ENCODE measurements at regions not wholly inside any gene's neighbourhood (a gene's known extent, or its start where the extent isn't known, plus 50 kb on each side); places are given as distances from the start of the nearest gene placed in this dataset.
A peak's percentile ranks its signal among the peaks of the same experiment; 100 is the strongest.

DNA sequence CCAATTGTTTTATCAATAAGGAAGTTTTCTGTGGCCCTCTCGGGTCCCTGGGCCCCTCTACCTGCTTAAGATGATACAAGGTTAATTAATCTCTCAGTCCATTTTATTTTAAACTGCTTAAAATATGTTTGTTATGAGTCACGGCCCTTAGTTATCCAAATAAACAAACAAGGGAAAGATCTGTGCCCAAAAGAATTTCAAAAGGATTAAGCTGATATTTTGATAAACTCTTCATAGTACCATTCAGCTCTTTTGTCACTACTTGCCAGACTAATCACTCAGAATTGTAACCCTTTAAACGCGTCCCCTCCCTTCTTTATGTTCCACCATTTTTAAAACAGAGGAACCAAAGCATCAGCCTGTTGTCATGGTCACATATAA lies 144.7 kb upstream of the STK17B start:
- Histone ChIP-seq H3K4me1 (ENCODE audit: control insufficient read depth, insufficient read depth, low read length, unreplicated experiment) (peaks cover 21% of the 10 kb centered on the region), H3K4me3 (ENCODE audit: low read depth, low read length) (no peak overlapping the region), H2AFZ (ENCODE audit: low read length, unreplicated experiment) (no peak overlapping the region), H3K79me2 (ENCODE audit: control insufficient read depth, insufficient read depth, low read length, unreplicated experiment) (no peaks in the 10 kb centered on the region), H3K36me3 (ENCODE audit: insufficient read depth, low read length) (no peaks in the 10 kb centered on the region), H3K27ac (ENCODE audit: low read depth, low read length) (peak overlapping the region; percentile 28), H3K27me3 (ENCODE audit: insufficient read depth, low read length) (no peaks in the 10 kb centered on the region)

- H3K36me3 ChIP-seq (ENCODE audit: insufficient read depth, low read length), result no peaks in the 10 kb centered on the region
- no peak overlapping the region for H2AFZ ChIP-seq (ENCODE audit: low read length, unreplicated experiment)
- H3K79me2 ChIP-seq (ENCODE audit: control insufficient read depth, insufficient read depth, low read length, unreplicated experiment), result no peaks in the 10 kb centered on the region
- H3K4me3 ChIP-seq (ENCODE audit: low read depth, low read length), result no peak overlapping the region
- no peaks in the 10 kb centered on the region for H3K27me3 ChIP-seq (ENCODE audit: insufficient read depth, low read length)
- no peak overlapping the region for H3K27ac ChIP-seq (ENCODE audit: low read depth, low read length)
- H3K4me1 ChIP-seq (ENCODE audit: control insufficient read depth, insufficient read depth, low read length, unreplicated experiment), result peaks cover 33% of the 10 kb centered on the region
These were observed 147.4 kb upstream of the STK17B start for GRCh38 chr2:196318517-196319377.

DNA sequence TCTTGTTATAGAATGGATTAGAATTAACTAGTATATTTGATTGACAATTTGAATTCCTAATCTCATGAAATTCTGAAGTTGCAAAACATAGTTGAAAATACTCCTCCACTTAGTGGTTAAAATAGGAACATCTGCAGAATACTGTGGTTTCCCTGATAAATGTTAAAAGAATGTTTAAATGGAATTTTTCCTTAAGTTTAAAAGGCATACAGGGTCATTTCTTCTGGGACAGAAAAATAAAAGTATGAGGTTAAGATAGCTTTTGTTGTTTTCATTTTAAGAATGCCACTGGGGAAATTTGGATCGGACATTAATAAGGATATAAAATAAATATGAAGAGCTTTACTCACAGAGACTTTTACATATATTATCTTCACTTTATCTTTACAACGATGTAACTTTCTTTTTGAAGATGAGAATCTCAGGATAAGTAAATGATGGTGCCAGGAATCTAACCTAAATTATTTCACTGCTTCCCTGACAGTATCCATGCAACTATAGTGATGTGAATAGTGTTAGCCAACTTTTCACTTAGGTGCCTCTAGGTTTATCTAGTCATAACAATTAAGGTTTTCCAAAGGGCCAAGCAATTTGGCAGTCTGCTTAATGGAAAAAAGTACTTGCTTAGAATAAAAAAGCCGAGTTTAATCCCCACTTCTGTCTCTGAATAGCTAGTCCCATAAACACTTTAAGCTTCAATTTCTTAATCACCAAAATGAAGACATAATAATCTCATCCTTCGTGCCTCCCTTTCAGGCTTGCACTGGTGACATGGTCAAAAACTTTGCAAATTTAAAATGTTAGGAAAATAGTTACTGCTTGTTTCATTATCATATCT lies 151.8 kb upstream of the STK17B start:
- no peaks in the 10 kb centered on the region for H3K27me3 ChIP-seq (ENCODE audit: insufficient read depth, low read length)
- no peaks in the 10 kb centered on the region for H3K36me3 ChIP-seq (ENCODE audit: insufficient read depth, low read length)
- peaks cover 12% of the 10 kb centered on the region for H3K4me1 ChIP-seq (ENCODE audit: control insufficient read depth, insufficient read depth, low read length, unreplicated experiment)
- H3K27ac ChIP-seq (ENCODE audit: low read depth, low read length), result peak overlapping the region; percentile 41
- H3K79me2 ChIP-seq (ENCODE audit: control insufficient read depth, insufficient read depth, low read length, unreplicated experiment), result no peaks in the 10 kb centered on the region
- peak overlapping the region; percentile 6 for H2AFZ ChIP-seq (ENCODE audit: low read length, unreplicated experiment)
- H3K4me3 ChIP-seq (ENCODE audit: low read depth, low read length), result peak overlapping the region; percentile 38

DNA sequence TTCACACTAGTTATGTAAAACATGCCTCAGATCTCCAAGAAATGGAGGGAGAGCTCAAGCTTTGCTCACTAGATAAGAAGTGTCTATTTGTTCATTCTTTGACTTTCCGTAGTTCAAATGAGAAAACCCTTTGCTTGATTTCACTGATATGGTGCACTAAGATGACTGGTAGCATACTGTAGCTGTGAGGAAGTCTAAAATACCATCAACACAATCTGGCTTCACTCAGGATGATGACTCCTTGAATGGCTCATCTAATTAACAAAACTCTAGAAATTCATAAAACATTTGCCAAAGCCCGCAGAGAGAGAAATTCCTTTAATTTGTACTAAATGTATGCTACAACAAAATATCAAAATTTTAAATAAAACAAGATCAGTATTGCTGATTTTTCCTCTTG lies 152.8 kb upstream of the STK17B start:
- Histone ChIP-seq H2AFZ (ENCODE audit: low read length, unreplicated experiment) (no peak overlapping the region), H3K4me3 (ENCODE audit: low read depth, low read length) (no peak overlapping the region), H3K4me1 (ENCODE audit: control insufficient read depth, insufficient read depth, low read length, unreplicated experiment) (peaks cover 12% of the 10 kb centered on the region), H3K79me2 (ENCODE audit: control insufficient read depth, insufficient read depth, low read length, unreplicated experiment) (no peaks in the 10 kb centered on the region), H3K36me3 (ENCODE audit: insufficient read depth, low read length) (no peaks in the 10 kb centered on the region), H3K27ac (ENCODE audit: low read depth, low read length) (no peak overlapping the region), H3K27me3 (ENCODE audit: insufficient read depth, low read length) (no peaks in the 10 kb centered on the region)

- H2AFZ ChIP-seq (ENCODE audit: low read length, unreplicated experiment), result no peak overlapping the region
- no peaks in the 10 kb centered on the region for H3K36me3 ChIP-seq (ENCODE audit: insufficient read depth, low read length)
- no peak overlapping the region for H3K27ac ChIP-seq (ENCODE audit: low read depth, low read length)
- no peaks in the 10 kb centered on the region for H3K27me3 ChIP-seq (ENCODE audit: insufficient read depth, low read length)
- H3K4me1 ChIP-seq (ENCODE audit: control insufficient read depth, insufficient read depth, low read length, unreplicated experiment), result peaks cover 23% of the 10 kb centered on the region
- H3K4me3 ChIP-seq (ENCODE audit: low read depth, low read length), result no peak overlapping the region
- no peaks in the 10 kb centered on the region for H3K79me2 ChIP-seq (ENCODE audit: control insufficient read depth, insufficient read depth, low read length, unreplicated experiment)
These were observed 156.8 kb upstream of the STK17B start for GRCh38 chr2:196328088-196328680.

- H3K79me2 ChIP-seq (ENCODE audit: control insufficient read depth, insufficient read depth, low read length, unreplicated experiment), result no peaks in the 10 kb centered on the region
- no peak overlapping the region for H3K27ac ChIP-seq (ENCODE audit: low read depth, low read length)
- H3K36me3 ChIP-seq (ENCODE audit: insufficient read depth, low read length), result no peaks in the 10 kb centered on the region
- no peaks in the 10 kb centered on the region for H3K27me3 ChIP-seq (ENCODE audit: insufficient read depth, low read length)
- H2AFZ ChIP-seq (ENCODE audit: low read length, unreplicated experiment), result no peak overlapping the region
- peaks cover 24% of the 10 kb centered on the region for H3K4me1 ChIP-seq (ENCODE audit: control insufficient read depth, insufficient read depth, low read length, unreplicated experiment)
- no peak overlapping the region for H3K4me3 ChIP-seq (ENCODE audit: low read depth, low read length)
These were observed 158.6 kb upstream of the STK17B start for GRCh38 chr2:196329959-196330358.

GRCh38 chr2:196330645-196331044 lies 159.3 kb upstream of the STK17B start:
- H3K27me3 ChIP-seq (ENCODE audit: insufficient read depth, low read length), result no peaks in the 10 kb centered on the region
- H3K36me3 ChIP-seq (ENCODE audit: insufficient read depth, low read length), result no peaks in the 10 kb centered on the region
- H3K27ac ChIP-seq (ENCODE audit: low read depth, low read length), result peak overlapping the region; percentile 0; the same call in 1 of the 2 replicates
- no peak overlapping the region for H3K4me3 ChIP-seq (ENCODE audit: low read depth, low read length)
- no peaks in the 10 kb centered on the region for H3K79me2 ChIP-seq (ENCODE audit: control insufficient read depth, insufficient read depth, low read length, unreplicated experiment)
- H3K4me1 ChIP-seq (ENCODE audit: control insufficient read depth, insufficient read depth, low read length, unreplicated experiment), result peaks cover 31% of the 10 kb centered on the region
- H2AFZ ChIP-seq (ENCODE audit: low read length, unreplicated experiment), result no peak overlapping the region

GRCh38 chr2:196331143-196331542 lies 159.8 kb upstream of the STK17B start:
- no peak overlapping the region for H3K4me3 ChIP-seq (ENCODE audit: low read depth, low read length)
- peak overlapping the region; percentile 65; the same call in 1 of the 2 replicates for H3K27ac ChIP-seq (ENCODE audit: low read depth, low read length)
- H3K36me3 ChIP-seq (ENCODE audit: insufficient read depth, low read length), result no peaks in the 10 kb centered on the region
- H3K4me1 ChIP-seq (ENCODE audit: control insufficient read depth, insufficient read depth, low read length, unreplicated experiment), result peaks cover 36% of the 10 kb centered on the region
- no peaks in the 10 kb centered on the region for H3K79me2 ChIP-seq (ENCODE audit: control insufficient read depth, insufficient read depth, low read length, unreplicated experiment)
- H3K27me3 ChIP-seq (ENCODE audit: insufficient read depth, low read length), result no peaks in the 10 kb centered on the region
- H2AFZ ChIP-seq (ENCODE audit: low read length, unreplicated experiment), result peak overlapping the region; percentile 33

GRCh38 chr2:196331851-196332250 lies 160.5 kb upstream of the STK17B start:
- Histone ChIP-seq H3K79me2 (ENCODE audit: control insufficient read depth, insufficient read depth, low read length, unreplicated experiment) (no peaks in the 10 kb centered on the region), H3K4me1 (ENCODE audit: control insufficient read depth, insufficient read depth, low read length, unreplicated experiment) (peaks cover 39% of the 10 kb centered on the region), H3K36me3 (ENCODE audit: insufficient read depth, low read length) (no peaks in the 10 kb centered on the region), H2AFZ (ENCODE audit: low read length, unreplicated experiment) (peak overlapping the region; percentile 33), H3K27ac (ENCODE audit: low read depth, low read length) (peak overlapping the region; percentile 65; the same call in 1 of the 2 replicates), H3K4me3 (ENCODE audit: low read depth, low read length) (no peak overlapping the region), H3K27me3 (ENCODE audit: insufficient read depth, low read length) (no peaks in the 10 kb centered on the region)

DNA sequence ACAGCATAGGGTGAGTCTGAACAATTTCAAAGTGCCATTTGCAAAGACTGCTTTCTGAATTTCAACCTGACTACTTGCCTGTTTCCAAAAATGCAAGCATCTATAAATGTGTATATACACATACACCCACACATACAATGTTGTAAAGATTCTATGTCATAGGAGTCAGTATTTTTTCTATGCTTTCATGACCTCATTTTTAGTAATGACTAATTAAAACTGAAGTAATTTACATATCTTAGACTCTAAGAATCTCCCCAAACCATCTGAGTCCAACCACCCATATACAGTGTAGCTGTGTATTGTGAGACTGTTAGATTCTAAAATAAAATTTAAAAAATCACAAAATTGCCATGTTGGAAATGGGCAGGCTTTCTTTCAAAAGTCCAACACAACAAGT lies 162.0 kb upstream of the STK17B start:
- Histone ChIP-seq H3K27me3 (ENCODE audit: insufficient read depth, low read length) (no peaks in the 10 kb centered on the region), H3K4me3 (ENCODE audit: low read depth, low read length) (no peak overlapping the region), H2AFZ (ENCODE audit: low read length, unreplicated experiment) (no peak overlapping the region), H3K27ac (ENCODE audit: low read depth, low read length) (no peak overlapping the region), H3K36me3 (ENCODE audit: insufficient read depth, low read length) (no peaks in the 10 kb centered on the region), H3K79me2 (ENCODE audit: control insufficient read depth, insufficient read depth, low read length, unreplicated experiment) (no peaks in the 10 kb centered on the region), H3K4me1 (ENCODE audit: control insufficient read depth, insufficient read depth, low read length, unreplicated experiment) (peaks cover 40% of the 10 kb centered on the region)

Measured in ACC112 (cell line).